Osteoblast (primary cell): ENCODE measurements at regions not wholly inside any gene's neighbourhood (a gene's known extent, or its start where the extent isn't known, plus 50 kb on each side); places are given as distances from the start of the nearest gene placed in this dataset.

Experiments used
- DNase-seq: peaks from one replicate; pipeline ENCODE4 v3.0.0; 2011; ENCODE audit warnings: low spot score, mixed read lengths; ENCODE audit not compliant: insufficient read length; ENCODE audit errors: missing footprints
- H2AFZ ChIP-seq: 2 replicates; pipeline ENCODE4 v1.6.0; 2011; ENCODE audit warnings: mild to moderate bottlenecking, low read length
- H3K27ac ChIP-seq: 2 replicates; pipeline ENCODE4 v1.5.1; 2011; ENCODE audit warnings: mild to moderate bottlenecking, low read depth, low read length, moderate library complexity
- H3K27me3 ChIP-seq: 2 replicates; pipeline ENCODE4 v1.6.0; 2012; ENCODE audit warnings: mild to moderate bottlenecking, control low read depth, inconsistent platforms, low read length, moderate library complexity; ENCODE audit not compliant: insufficient read depth
- H3K36me3 ChIP-seq: 2 replicates; pipeline ENCODE4 v1.5.1; 2011; ENCODE audit warnings: mild to moderate bottlenecking, low read length, control low read depth, moderate library complexity; ENCODE audit not compliant: insufficient read depth
- H3K4me1 ChIP-seq: 2 replicates; pipeline ENCODE4 v1.5.1; 2011; ENCODE audit warnings: mild to moderate bottlenecking, low read length, control low read depth, moderate library complexity; ENCODE audit not compliant: insufficient read depth
- H3K4me2 ChIP-seq: 2 replicates; pipeline ENCODE4 v1.6.0; 2011; ENCODE audit warnings: mild to moderate bottlenecking, low read length; ENCODE audit not compliant: insufficient read depth
- H3K4me3 ChIP-seq: fragments of 200-600 bp; sonication (generic); 3 replicates; pipeline ENCODE4 v1.5.1; 2012; ENCODE audit warnings: mild to moderate bottlenecking, low read length, inconsistent platforms; ENCODE audit not compliant: insufficient read depth
- H3K79me2 ChIP-seq: 2 replicates; pipeline ENCODE4 v1.6.0; 2012; ENCODE audit warnings: mild to moderate bottlenecking, low read length, control low read depth, inconsistent platforms; ENCODE audit not compliant: insufficient read depth
- H3K9me3 ChIP-seq: 2 replicates; pipeline ENCODE4 v1.5.1; 2011; ENCODE audit warnings: low read depth, low read length, control low read depth
- H4K20me1 ChIP-seq: 2 replicates; pipeline ENCODE4 v1.6.0; 2012; ENCODE audit warnings: mild to moderate bottlenecking, low read length, control low read depth; ENCODE audit not compliant: insufficient read depth
- CTCF ChIP-seq: IDR thresholded peaks from 2 replicates; pipeline ENCODE4 v1.5.1; 2011; ENCODE audit warnings: mild to moderate bottlenecking, low read depth, low read length, moderate library complexity; ENCODE audit errors: extremely low read depth

GRCh38 chr20:47406849-47407682 is 50.6 kb upstream of the ZMYND8 start:
- Histone ChIP-seq H3K4me1 (peaks cover 9% of the 10 kb centered on the region), H3K79me2 (no peaks in the 10 kb centered on the region), H3K4me2 (peak overlapping the region; percentile 23), H3K4me3 (no peak overlapping the region), H3K9me3 (no peaks in the 10 kb centered on the region), H3K27me3 (peaks cover 5% of the 10 kb centered on the region), H2AFZ (no peak overlapping the region), H4K20me1 (no peaks in the 10 kb centered on the region), H3K36me3 (no peaks in the 10 kb centered on the region), H3K27ac (no peak overlapping the region)
- no peak for TF ChIP-seq CTCF
- DNase-seq = no peak

GRCh38 chr20:47411161-47411560 is 54.7 kb upstream of the ZMYND8 start:
- Histone ChIP-seq H3K79me2 (no peaks in the 10 kb centered on the region), H3K4me3 (no peak overlapping the region), H4K20me1 (no peaks in the 10 kb centered on the region), H3K9me3 (no peaks in the 10 kb centered on the region), H3K27me3 (peaks cover 5% of the 10 kb centered on the region), H3K27ac (no peak overlapping the region), H3K4me1 (peaks cover 9% of the 10 kb centered on the region), H3K4me2 (peak overlapping the region; percentile 53), H3K36me3 (no peaks in the 10 kb centered on the region), H2AFZ (peak overlapping the region; percentile 68)
- no peak for DNase-seq
- TF ChIP-seq CTCF = no peak

- no peak for TF ChIP-seq CTCF
- H2AFZ ChIP-seq = no peak overlapping the region
- no peak for DNase-seq
- H4K20me1 ChIP-seq = no peaks in the 10 kb centered on the region
- no peak overlapping the region for H3K4me3 ChIP-seq
- peaks cover 5% of the 10 kb centered on the region for H3K27me3 ChIP-seq
- no peak overlapping the region for H3K27ac ChIP-seq
- no peaks in the 10 kb centered on the region for H3K9me3 ChIP-seq
- H3K4me1 ChIP-seq = peaks cover 6% of the 10 kb centered on the region
- no peaks in the 10 kb centered on the region for H3K79me2 ChIP-seq
- H3K4me2 ChIP-seq = no peak overlapping the region
- H3K36me3 ChIP-seq = no peaks in the 10 kb centered on the region
Measured at GRCh38 chr20:47412083-47412482, 55.6 kb upstream of the ZMYND8 start.

- Histone ChIP-seq H3K27me3 (peaks cover 5% of the 10 kb centered on the region), H2AFZ (no peak overlapping the region), H3K4me1 (peaks cover 4% of the 10 kb centered on the region), H3K79me2 (no peaks in the 10 kb centered on the region), H3K4me2 (no peak overlapping the region), H3K9me3 (no peaks in the 10 kb centered on the region), H3K27ac (no peak overlapping the region), H3K36me3 (no peaks in the 10 kb centered on the region), H4K20me1 (no peaks in the 10 kb centered on the region), H3K4me3 (no peak overlapping the region)
- no peak for TF ChIP-seq CTCF
- no peak for DNase-seq
Measured at GRCh38 chr20:47413189-47413588, 56.7 kb upstream of the ZMYND8 start.
